Right kidney (tissue), 1 donor: ENCODE measurements at regions not wholly inside any gene's neighbourhood (a gene's known extent, or its start where the extent isn't known, plus 50 kb on each side); places are given as distances from the start of the nearest gene placed in this dataset.
"Not testable (repeated sequence)": the region's sequence is repeated elsewhere in the genome, so short reads cannot be mapped to it uniquely, and the experiment has no call there.

ENCODE experiments used
- DNase-seq: peaks from one replicate; pipeline ENCODE4 v3.0.0-alpha.2; 2016

- DNase-seq = no peak
Measured at GRCh38 chr16:85517563-85518179, 95.5 kb upstream of the GSE1 start.

DNA sequence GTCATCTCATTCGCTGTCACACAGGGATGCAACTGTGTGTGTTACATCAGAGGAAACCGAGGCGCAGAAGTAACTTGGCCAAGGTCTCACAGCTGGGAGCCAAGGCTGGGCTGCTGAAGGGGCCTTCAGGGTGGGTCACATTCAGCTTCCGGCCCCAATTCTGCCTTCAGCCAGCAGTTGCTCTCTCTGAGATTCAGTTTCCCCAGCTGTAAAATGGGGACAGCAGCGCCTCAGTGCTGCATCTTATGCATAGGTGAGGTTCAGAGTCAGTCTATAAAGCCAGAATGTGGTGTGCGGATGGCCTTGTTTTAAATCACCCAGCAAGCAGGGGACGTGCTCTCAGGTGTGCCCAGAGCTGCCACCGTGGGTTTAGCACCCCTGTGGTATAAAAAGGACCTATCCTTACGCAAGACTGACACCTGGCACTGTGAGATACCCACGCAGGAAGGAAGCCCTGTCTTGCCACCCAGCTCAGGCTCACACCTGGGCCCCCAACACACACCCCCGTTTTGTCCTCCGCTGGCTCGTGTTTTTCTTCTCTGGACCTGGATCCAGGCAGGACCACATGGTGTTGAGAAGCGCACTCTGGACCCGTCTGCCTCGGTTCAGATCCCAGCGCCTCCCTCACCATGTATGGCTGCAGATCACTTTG lies 94.6 kb upstream of the GSE1 start:
- DNase-seq = no peak

DNA sequence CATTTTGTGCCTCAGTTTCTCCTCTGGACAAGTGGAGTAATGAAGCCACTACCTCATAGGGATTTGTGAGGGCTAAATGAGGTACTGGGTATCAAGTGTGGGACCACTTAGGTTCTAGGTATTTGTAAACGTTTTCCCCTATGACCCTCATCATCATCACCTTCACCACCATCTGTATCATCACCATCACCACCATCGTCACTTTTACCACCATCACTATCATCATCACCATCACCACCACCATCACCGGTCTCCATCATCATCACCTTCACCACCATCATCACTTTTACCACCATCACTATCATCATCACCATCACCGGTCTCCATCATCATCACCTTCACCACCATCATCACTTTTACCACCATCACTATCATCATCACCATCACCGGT lies 94.1 kb upstream of the GSE1 start:
- not testable (repeated sequence) for DNase-seq

DNA sequence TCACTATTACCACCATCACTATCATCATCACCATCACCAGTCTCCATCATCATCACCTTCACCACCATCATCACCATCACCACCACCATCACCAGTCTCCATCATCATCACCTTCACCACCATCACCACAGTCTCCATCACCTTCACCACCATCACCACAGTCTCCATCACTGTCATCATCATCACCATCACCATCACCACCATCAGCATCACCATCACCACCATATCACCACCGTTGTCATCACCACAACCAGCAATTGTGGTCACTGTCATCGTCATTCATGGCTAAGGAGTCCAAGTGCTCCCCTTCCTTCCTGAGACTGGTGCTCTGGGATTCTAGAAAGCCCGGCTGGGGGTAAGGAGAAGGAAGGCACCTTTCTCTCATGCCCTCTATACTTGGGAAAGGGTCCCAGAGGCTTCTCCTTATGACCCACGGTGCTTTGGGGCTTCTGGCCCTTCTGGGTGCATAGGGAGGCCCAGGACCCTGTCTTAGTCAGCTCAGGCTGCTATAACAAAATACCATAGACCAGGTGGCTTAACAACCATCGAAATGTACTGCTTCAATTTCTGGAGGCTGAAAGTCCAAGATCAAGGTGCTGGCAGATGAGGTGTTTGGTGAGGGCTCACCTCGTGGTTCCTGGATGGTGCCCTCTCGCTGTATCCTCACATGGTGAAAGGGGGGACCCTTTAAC lies 93.4 kb upstream of the GSE1 start:
- DNase-seq = no peak

GRCh38 chr16:85520853-85521521 lies 92.1 kb upstream of the GSE1 start:
- DNase-seq = no peak

DNA sequence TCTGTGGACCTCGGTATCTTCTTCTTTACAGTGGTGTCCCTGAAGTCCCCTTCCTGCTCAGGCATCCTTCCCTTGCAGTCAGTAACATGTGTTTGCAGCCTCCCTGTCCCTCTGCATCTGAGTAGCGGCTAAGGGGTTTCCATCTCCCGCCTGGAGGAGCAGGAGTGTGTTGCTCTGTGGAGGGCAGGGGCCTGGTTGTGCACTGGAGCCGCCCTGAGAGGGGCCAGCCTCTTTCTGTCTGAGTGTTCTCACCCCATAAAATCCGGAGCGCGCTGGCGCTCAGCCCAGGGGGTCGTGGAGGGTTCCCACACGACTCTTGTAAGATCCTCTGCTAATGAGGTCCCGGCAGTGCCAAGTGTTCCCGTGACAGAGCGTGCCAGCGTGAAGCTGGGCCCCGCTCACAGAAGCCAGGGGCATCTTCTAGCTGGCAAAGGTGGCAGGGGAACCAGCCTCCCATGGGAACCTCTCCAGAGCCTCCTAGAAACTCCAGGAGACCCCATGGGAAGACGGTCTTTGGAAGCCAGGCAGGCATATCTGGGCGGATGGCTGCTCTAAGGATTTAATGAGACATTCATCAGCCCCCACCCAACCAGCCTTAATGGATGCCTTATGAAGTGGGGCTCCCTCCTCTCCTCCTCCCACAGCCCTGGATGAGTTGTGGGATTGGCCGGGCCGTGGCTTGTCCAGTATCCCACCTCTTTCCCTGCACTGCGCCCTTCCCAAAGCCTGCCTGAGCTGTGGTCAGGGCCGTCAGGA lies 91.4 kb upstream of the GSE1 start:
- no peak for DNase-seq

GRCh38 chr16:85522308-85522841 lies 90.7 kb upstream of the GSE1 start:
- DNase-seq = no peak

GRCh38 chr16:85522842-85523601 lies 90.1 kb upstream of the GSE1 start:
- no peak for DNase-seq

- no peak for DNase-seq
Measured at GRCh38 chr16:85523602-85524364, 89.3 kb upstream of the GSE1 start.

- DNase-seq = no peak
Measured at GRCh38 chr16:85524365-85524629, 88.8 kb upstream of the GSE1 start.

GRCh38 chr16:85524630-85525419 lies 88.3 kb upstream of the GSE1 start:
- no peak for DNase-seq

DNA sequence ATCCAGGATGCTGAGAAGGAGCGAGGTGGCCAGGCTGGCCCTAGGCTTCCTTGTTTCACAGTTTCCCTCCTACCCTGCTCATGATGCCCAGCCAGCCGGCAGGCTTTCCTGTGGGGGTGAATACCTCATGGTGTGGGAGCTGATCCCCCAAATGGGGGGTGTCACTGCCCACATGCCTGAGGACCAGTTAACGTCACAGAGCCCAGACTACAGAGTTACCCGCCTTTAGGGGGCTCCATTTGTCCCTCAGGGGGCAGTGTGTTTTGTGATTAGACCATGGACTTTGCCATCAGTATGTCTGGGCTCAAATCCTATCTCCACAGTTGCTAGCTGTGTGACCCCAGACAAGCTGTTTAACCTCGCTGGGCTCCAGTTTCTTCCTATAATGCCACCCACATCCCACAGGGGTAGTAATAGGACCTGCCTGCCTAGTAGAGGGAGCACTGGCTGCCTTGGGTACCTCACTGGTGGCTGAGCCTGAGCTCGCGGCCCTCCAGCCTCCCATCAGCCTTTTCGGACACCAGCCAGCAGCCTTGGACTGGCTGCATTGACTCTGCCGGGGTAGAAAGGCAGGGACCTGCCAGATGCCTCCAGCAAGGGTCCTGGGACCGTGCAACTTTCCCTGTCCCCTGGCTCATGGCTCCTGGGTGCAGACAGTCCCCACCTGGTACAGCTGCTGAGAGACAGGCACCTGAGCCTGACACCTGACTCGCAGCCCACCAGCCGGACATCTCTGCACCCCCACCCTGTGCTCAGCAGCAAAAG lies 87.5 kb upstream of the GSE1 start:
- no peak for DNase-seq

DNA sequence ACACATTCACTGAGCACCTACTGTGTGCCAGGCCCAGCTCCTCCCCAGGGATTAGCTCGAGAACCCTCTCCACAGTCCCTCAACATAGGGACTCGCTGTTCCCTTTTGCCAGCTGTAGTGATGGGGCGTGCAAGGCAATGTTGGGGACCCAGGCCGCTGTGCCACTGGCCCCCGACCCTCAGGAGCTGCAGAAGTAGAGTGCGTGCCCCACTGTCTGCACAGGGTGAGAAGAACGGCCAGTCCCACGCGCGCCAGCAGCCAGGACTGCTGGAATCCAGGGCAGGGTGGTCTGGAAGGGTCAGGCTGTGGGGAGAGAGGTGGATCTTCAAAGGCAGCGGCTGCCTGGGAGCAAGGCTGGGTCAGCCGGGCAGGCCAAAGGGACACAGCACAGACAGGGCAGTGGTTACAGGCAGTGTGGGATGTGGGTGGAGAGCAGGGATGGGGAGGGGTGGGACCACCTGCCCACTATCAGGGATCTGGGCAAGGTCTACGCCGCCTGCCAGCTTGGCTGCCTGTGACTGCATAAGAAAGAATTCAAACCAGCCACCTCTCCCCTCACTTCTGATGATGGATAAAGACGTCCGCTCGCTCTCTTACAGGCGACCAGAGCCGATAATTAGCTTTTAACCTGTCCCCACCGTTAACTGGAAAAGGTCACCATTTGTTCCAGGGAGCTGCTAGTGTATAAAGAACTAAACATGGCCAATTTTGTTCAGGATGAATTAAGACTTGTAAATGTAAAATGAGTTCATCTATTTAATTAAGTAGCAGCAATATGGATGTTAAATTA lies 86.7 kb upstream of the GSE1 start:
- DNase-seq = no peak

GRCh38 chr16:85527042-85527766 lies 85.9 kb upstream of the GSE1 start:
- DNase-seq = no peak

GRCh38 chr16:85527767-85528297 lies 85.3 kb upstream of the GSE1 start:
- DNase-seq = no peak

GRCh38 chr16:85528528-85529387 lies 84.4 kb upstream of the GSE1 start:
- no peak for DNase-seq
